Astrocyte of the cerebellum (primary cell): ENCODE measurements at regions not wholly inside any gene's neighbourhood (a gene's known extent, or its start where the extent isn't known, plus 50 kb on each side); places are given as distances from the start of the nearest gene placed in this dataset.
"Not testable (repeated sequence)": the region's sequence is repeated elsewhere in the genome, so short reads cannot be mapped to it uniquely, and the experiment has no call there.

ENCODE experiments used
- DNase-seq: peaks from one replicate; pipeline ENCODE4 v3.0.0-alpha.2; 2011; ENCODE audit warnings: low read depth
- H3K4me3 ChIP-seq: 2 replicates; pipeline ENCODE4 v1.5.1; 2011; ENCODE audit warnings: mild to moderate bottlenecking, low read depth, low read length, moderate library complexity
- CTCF ChIP-seq: IDR thresholded peaks from 2 replicates; pipeline ENCODE4 v1.5.1; 2012; ENCODE audit warnings: low read length, low read depth, moderate library complexity, mild to moderate bottlenecking; ENCODE audit errors: missing control alignments
- in situ Hi-C: cut with HindIII; loops from 2 replicates; pipeline ENCODE4 v1.10.0; 2017; ENCODE audit warnings: low sequenced_read_pairs

GRCh38 chr3:6367171-6367570, 493.7 kb upstream of the GRM7 start:
- no peak for TF ChIP-seq CTCF
- DNase-seq = no peak
- in situ Hi-C loops = loop anchor here (25.0 kb wide), 1 partner anchor 145 kb away; no protein-coding TSS in a partner anchor
- no peak overlapping the region for H3K4me3 ChIP-seq

- in situ Hi-C loops = no loop called here
- no peak for DNase-seq
- peak; percentile 4 for TF ChIP-seq CTCF
- no peak overlapping the region for H3K4me3 ChIP-seq
These were observed 468.8 kb upstream of the GRM7 start for GRCh38 chr3:6392123-6392522.

- no peak for DNase-seq
- in situ Hi-C loops = no loop called here
- no peak overlapping the region for H3K4me3 ChIP-seq
- TF ChIP-seq CTCF = no peak
These were observed 466.0 kb upstream of the GRM7 start for GRCh38 chr3:6394944-6395343.

- no peak overlapping the region for H3K4me3 ChIP-seq
- no peak for TF ChIP-seq CTCF
- DNase-seq = no peak
- in situ Hi-C loops = no loop called here
These were observed 464.3 kb upstream of the GRM7 start for GRCh38 chr3:6396631-6397030.

- in situ Hi-C loops, H3K4me3 ChIP-seq, DNase-seq: not testable (repeated sequence)
These were observed 458.2 kb upstream of the GRM7 start for GRCh38 chr3:6402666-6403065.

GRCh38 chr3:6406923-6407322, 454.0 kb upstream of the GRM7 start:
- H3K4me3 ChIP-seq, DNase-seq, in situ Hi-C loops: not testable (repeated sequence)

GRCh38 chr3:6416049-6416661, 444.8 kb upstream of the GRM7 start:
- no peak overlapping the region for H3K4me3 ChIP-seq
- TF ChIP-seq CTCF = no peak
- DNase-seq = no peak
- in situ Hi-C loops = no loop called here

GRCh38 chr3:6417174-6417573, 443.7 kb upstream of the GRM7 start:
- in situ Hi-C loops = no loop called here
- H3K4me3 ChIP-seq = no peak overlapping the region
- no peak for DNase-seq
- TF ChIP-seq CTCF = no peak
